ENCODE measurements at regions not wholly inside any gene's neighbourhood (a gene's known extent, or its start where the extent isn't known, plus 50 kb on each side); places are given as distances from the start of the nearest gene placed in this dataset.
"Not testable (repeated sequence)": the region's sequence is repeated elsewhere in the genome, so short reads cannot be mapped to it uniquely, and the experiment has no call there.

GRCh38 chr19:21611659-21612402 is 106.4 kb downstream of the ZNF429 start:
- no peak overlapping the region for H3K4me3 Mint-ChIP-seq
- H3K9me3 Mint-ChIP-seq, result peaks cover 0 to 12% (median 0%) of the 10 kb centered on the region in 9 donors
- peaks cover 0 to 6% (median 0%) of the 10 kb centered on the region in 3 donors for H3K36me3 Mint-ChIP-seq
- no peaks in the 10 kb centered on the region for H3K27me3 Mint-ChIP-seq
- DNase-seq (no peak), ATAC-seq (no peak)
- POLR2A ChIA-PET, result no interaction called here
- no peaks in the 10 kb centered on the region for H3K4me1 Mint-ChIP-seq
- H3K27ac Mint-ChIP-seq, result peak overlapping the region in 2 of 10 donors; percentile 23 to 25

DNA sequence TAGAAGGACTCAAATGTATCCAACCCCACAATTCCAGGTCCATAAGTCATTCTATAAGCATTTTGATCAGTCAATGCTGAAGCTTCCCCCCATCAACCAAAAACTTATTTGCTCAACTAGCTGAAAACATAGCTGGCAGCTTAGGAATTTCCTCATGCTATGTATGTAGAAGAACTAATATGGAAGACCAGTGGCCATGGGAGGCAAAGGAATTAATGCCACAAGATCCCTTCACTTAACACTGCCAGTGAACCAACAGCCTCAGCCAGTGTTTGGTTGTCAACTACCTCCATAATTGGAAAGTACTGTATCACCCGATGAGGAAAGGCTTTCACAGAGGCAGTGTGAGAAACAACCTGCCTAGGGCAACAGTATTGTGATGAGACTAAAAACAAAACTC is 105.4 kb downstream of the ZNF429 start:
- H3K4me3 Mint-ChIP-seq, result no peak overlapping the region
- no peaks in the 10 kb centered on the region for H3K27me3 Mint-ChIP-seq
- peaks cover 0 to 12% (median 0%) of the 10 kb centered on the region in 9 donors for H3K9me3 Mint-ChIP-seq
- peaks cover 0 to 6% (median 0%) of the 10 kb centered on the region in 3 donors for H3K36me3 Mint-ChIP-seq
- DNase-seq (no peak), ATAC-seq (no peak)
- POLR2A ChIA-PET, result no interaction called here
- H3K27ac Mint-ChIP-seq, result no peak overlapping the region
- peaks cover 0 to 1% (median 0%) of the 10 kb centered on the region in 4 donors for H3K4me1 Mint-ChIP-seq

- ATAC-seq (no peak), DNase-seq (no peak)
- peaks cover 0 to 15% (median 0%) of the 10 kb centered on the region in 9 donors for H3K9me3 Mint-ChIP-seq
- H3K36me3 Mint-ChIP-seq, result peaks cover 0 to 6% (median 0%) of the 10 kb centered on the region in 3 donors
- POLR2A ChIA-PET, result no interaction called here
- H3K4me3 Mint-ChIP-seq, result no peak overlapping the region
- H3K4me1 Mint-ChIP-seq, result peaks cover 0 to 3% (median under 1%) of the 10 kb centered on the region in 4 donors
- H3K27ac Mint-ChIP-seq, result peak overlapping the region in 1 of 10 donors; percentile 1
- H3K27me3 Mint-ChIP-seq, result no peaks in the 10 kb centered on the region
These were observed 104.9 kb downstream of the ZNF429 start for GRCh38 chr19:21610341-21610740.

- ATAC-seq (no peak), DNase-seq (no peak)
- no peaks in the 10 kb centered on the region for H3K27me3 Mint-ChIP-seq
- H3K36me3 Mint-ChIP-seq, result peaks cover 0 to under 1% (median 0%) of the 10 kb centered on the region in 3 donors
- no peak overlapping the region for H3K27ac Mint-ChIP-seq
- peaks cover 0 to 11% (median 0%) of the 10 kb centered on the region in 9 donors for H3K9me3 Mint-ChIP-seq
- POLR2A ChIA-PET, result no interaction called here
- H3K4me1 Mint-ChIP-seq, result peaks cover 16 to 21% (median 18%) of the 10 kb centered on the region in 4 donors
- H3K4me3 Mint-ChIP-seq, result no peak overlapping the region
These were observed 103.2 kb downstream of the ZNF429 start for GRCh38 chr19:21608571-21608970.

DNA sequence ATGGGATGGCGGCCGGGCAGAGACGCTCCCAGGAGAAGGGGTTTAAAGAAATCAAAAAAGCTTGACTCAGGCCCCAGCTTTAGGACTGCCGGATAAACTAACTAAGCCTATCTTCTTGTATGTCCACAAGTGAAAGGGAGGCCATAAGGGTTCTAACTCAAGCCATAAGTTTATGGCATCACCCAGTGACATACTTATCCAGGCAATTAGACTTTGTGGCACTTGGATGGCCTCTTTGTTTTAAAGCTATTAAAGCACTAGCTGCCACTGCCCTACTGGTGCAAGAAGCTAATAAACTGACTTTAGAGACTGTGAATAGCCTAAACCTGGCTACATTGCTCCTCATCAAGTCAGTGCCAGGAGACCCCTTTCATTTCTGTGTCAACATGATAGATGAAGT is 102.0 kb downstream of the ZNF429 start:
- Mint-ChIP-seq H3K27ac (no peak overlapping the region), H3K27me3 (no peaks in the 10 kb centered on the region), H3K4me3 (no peak overlapping the region), H3K36me3 (no peaks in the 10 kb centered on the region), H3K9me3 (peaks cover 0 to 5% (median 0%) of the 10 kb centered on the region in 9 donors), H3K4me1 (peaks cover 19 to 28% (median 24%) of the 10 kb centered on the region in 4 donors)
- POLR2A ChIA-PET, result no interaction called here
- ATAC-seq, result no peak
- DNase-seq, result no peak

DNA sequence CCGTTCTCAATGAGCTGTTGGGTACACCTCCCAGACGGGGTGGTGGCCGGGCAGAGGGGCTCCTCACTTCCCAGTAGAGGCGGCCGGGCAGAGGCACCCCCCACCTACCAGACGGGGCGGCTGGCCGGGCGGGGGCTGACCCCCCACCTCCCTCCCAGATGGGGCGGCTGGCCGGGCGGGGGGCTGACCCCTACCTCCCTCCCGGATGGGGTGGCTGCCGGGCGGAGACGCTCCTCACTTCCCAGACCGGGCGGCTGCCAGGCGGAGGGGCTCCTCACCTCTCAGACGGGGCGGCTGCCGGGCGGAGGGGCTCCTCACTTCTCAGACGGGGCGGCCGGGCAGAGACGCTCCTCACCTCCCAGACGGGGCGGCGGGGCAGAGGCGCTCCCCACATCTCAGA is 101.6 kb downstream of the ZNF429 start:
- DNase-seq, H3K4me3 Mint-ChIP-seq, H3K9me3 Mint-ChIP-seq, H3K36me3 Mint-ChIP-seq, H3K27ac Mint-ChIP-seq, POLR2A ChIA-PET, ATAC-seq, H3K27me3 Mint-ChIP-seq: not testable (repeated sequence)
- peaks cover 19 to 28% (median 24%) of the 10 kb centered on the region in 4 donors for H3K4me1 Mint-ChIP-seq

GRCh38 chr19:21606326-21606725 is 100.9 kb downstream of the ZNF429 start:
- POLR2A ChIA-PET, result interaction anchor here (0.7 to 1.8 kb wide), 2 partner anchors 24 to 27 kb away, joined by 4 to 7 read pairs; no protein-coding TSS in a partner anchor
- H3K9me3 Mint-ChIP-seq, H3K36me3 Mint-ChIP-seq, H3K27me3 Mint-ChIP-seq, H3K27ac Mint-ChIP-seq, H3K4me3 Mint-ChIP-seq, ATAC-seq, DNase-seq: not testable (repeated sequence)
- peaks cover 19 to 28% (median 24%) of the 10 kb centered on the region in 4 donors for H3K4me1 Mint-ChIP-seq

GRCh38 chr19:21604951-21605476 is 99.6 kb downstream of the ZNF429 start:
- H3K27ac Mint-ChIP-seq, result peak overlapping the region; percentile 93 to 97 (median 96)
- peak in 1 of 2 donors; percentile 33 for ATAC-seq

More at GRCh38 chr19:21604951-21605476, 99.6 kb downstream of the ZNF429 start:
- peaks cover 19 to 30% (median 25%) of the 10 kb centered on the region in 4 donors for H3K4me1 Mint-ChIP-seq
- POLR2A ChIA-PET, result interaction anchor here (0.6 to 1.8 kb wide), 5 partner anchors 18 to 130 kb away, joined by 3 to 19 read pairs (median 7); partner anchors contain the start of gene ZNF429
- H3K9me3 Mint-ChIP-seq, result peaks cover 0 to 5% (median 0%) of the 10 kb centered on the region in 9 donors
- H3K27me3 Mint-ChIP-seq, result no peaks in the 10 kb centered on the region
- no peak for DNase-seq
- no peaks in the 10 kb centered on the region for H3K36me3 Mint-ChIP-seq
- H3K4me3 Mint-ChIP-seq, result peak overlapping the region; percentile 87 to 97 (median 91)

All from naive thymus-derived CD8-positive, alpha-beta T cell (primary cell).